ENCODE measurements at regions not wholly inside any gene's neighbourhood (a gene's known extent, or its start where the extent isn't known, plus 50 kb on each side); places are given as distances from the start of the nearest gene placed in this dataset.

DNA sequence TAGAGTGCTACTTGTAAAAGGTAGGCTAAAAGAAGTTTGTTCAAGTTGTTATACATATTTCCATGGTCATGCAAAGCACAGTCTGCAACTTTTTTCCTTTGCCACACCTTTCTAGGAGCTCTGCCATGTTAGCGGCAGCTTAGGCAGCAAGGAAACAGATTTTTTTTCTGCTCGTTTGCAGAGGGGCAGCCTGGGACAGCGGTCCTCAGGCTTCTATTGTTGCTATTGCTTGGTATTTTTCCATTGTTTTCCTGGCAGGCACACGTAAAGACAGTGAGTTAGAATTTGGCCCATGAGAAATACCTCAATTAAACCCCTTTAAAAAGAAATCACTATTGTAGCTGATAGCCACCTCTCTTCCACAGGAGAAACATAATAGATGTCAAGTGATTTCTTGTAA, 391.4 kb downstream of the SH2D1A start:
- H3K27me3 ChIP-seq (replicated peaks in 1 of 2; ENCODE audit: control insufficient read depth in 2 of 2, insufficient read depth in 2 of 2, low read length in 1 of 2) = no peaks in the 10 kb centered on the region

More for the DNA sequence above, 391.4 kb downstream of the SH2D1A start:
- no peaks in the 10 kb centered on the region for H4K20me1 ChIP-seq (ENCODE audit: control insufficient read depth, insufficient read depth)
- H2AFZ ChIP-seq (ENCODE audit: control insufficient read depth, low read depth, low read length) = no peak overlapping the region
- no peak overlapping the region for H3K9ac ChIP-seq (ENCODE audit: control insufficient read depth, insufficient read depth, low read length)
- H3K36me3 ChIP-seq (ENCODE audit: control insufficient read depth in 2 of 2, insufficient read depth in 2 of 2, low read length in 1 of 2) = no peaks in the 10 kb centered on the region
- no peaks in the 10 kb centered on the region for H3K79me2 ChIP-seq (ENCODE audit: control insufficient read depth, insufficient read depth, low read length)
- in situ Hi-C loops (cut with MboI) = no loop called here
- no peak overlapping the region for H3K4me3 ChIP-seq
- TF ChIP-seq KLF5 (IDR thresholded peaks at IDR 0.05; ENCODE audit: partially characterized antibody) = no peak
- no peak for TF ChIP-seq REST (IDR thresholded peaks at IDR 0.05; ENCODE audit: low read depth, low read length)
- no peak for TF ChIP-seq HDAC6 (IDR thresholded peaks at IDR 0.05; ENCODE audit: unreplicated experiment)
- TF ChIP-seq, protein P1, sequence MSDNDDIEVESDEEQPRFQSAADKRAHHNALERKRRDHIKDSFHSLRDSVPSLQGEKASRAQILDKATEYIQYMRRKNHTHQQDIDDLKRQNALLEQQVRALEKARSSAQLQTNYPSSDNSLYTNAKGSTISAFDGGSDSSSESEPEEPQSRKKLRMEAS (IDR thresholded peaks at IDR 0.05; ENCODE audit: low read depth, low read length) = no peak
- TF ChIP-seq, protein P2, sequence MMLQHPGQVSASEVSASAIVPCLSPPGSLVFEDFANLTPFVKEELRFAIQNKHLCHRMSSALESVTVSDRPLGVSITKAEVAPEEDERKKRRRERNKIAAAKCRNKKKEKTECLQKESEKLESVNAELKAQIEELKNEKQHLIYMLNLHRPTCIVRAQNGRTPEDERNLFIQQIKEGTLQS (IDR thresholded peaks at IDR 0.05; ENCODE audit: borderline replicate concordance, extremely low read depth, low read depth, low read length) = no peak
- TF ChIP-seq ETV6 (conservative IDR thresholded peaks at IDR 0.05 in 1 of 2, IDR thresholded peaks at IDR 0.05 in 1 of 2; ENCODE audit: borderline replicate concordance in 1 of 2, low read depth in 1 of 2) = no peak
- TF ChIP-seq PKNOX1 (IDR thresholded peaks at IDR 0.05) = no peak
- TF ChIP-seq EED (IDR thresholded peaks at IDR 0.05; ENCODE audit: low read depth) = no peak
- TF ChIP-seq IRF4 (IDR thresholded peaks at IDR 0.05; ENCODE audit: low read depth, low read length) = no peak
- no peak for TF ChIP-seq CBX5 (IDR thresholded peaks at IDR 0.05; ENCODE audit: low read depth)
- no peak for TF ChIP-seq SP1 (IDR thresholded peaks at IDR 0.05; ENCODE audit: low read depth, low read length)
- no peak for TF ChIP-seq TAF1 (IDR thresholded peaks at IDR 0.05; ENCODE audit: borderline replicate concordance, low read depth, low read length)
- H3K4me2 ChIP-seq (ENCODE audit: control insufficient read depth, insufficient read depth) = no peak overlapping the region
- no peaks in the 10 kb centered on the region for H3K9me3 ChIP-seq (replicated peaks; ENCODE audit: control insufficient read depth, insufficient read depth, low read length)
- no peak overlapping the region for H3K27ac ChIP-seq (ENCODE audit: control insufficient read depth, insufficient read depth)
- no TSS peak for BruUV-seq (replicated peaks)
- no peak for ATAC-seq
- intact Hi-C loops (cut with micrococcal nuclease; ENCODE audit: unreplicated experiment) = no loop called here
- POLR2A ChIA-PET = interaction anchor here (0.7 kb wide), 1 partner anchor 10 kb away, joined by 6 read pairs; no protein-coding TSS in a partner anchor
- RAD21 ChIA-PET (ENCODE audit: unreplicated experiment) = no interaction called here
- no peak for DNase-seq (ENCODE audit: low read depth, low spot score)
- SMC1A ChIA-PET (ENCODE audit: uncharacterized antibody, unreplicated experiment) = no interaction called here
- FAIRE-seq = no peak
- WGBS (ENCODE audit: insufficient coverage, insufficient replicate concordance, low lambda C conversion rate, missing lambda C conversion rate) = 26% methylated on average over 4 of the region's 4 CpGs
- CTCF ChIA-PET = interaction anchor here (0.6 kb wide), 1 partner anchor 25 kb away, joined by 3 read pairs; no protein-coding TSS in a partner anchor
- no peaks in the 10 kb centered on the region for H3K4me1 ChIP-seq (ENCODE audit: control insufficient read depth, insufficient read depth, low read length)
